ENCODE measurements at regions not wholly inside any gene's neighbourhood (a gene's known extent, or its start where the extent isn't known, plus 50 kb on each side); places are given as distances from the start of the nearest gene placed in this dataset.

DNA sequence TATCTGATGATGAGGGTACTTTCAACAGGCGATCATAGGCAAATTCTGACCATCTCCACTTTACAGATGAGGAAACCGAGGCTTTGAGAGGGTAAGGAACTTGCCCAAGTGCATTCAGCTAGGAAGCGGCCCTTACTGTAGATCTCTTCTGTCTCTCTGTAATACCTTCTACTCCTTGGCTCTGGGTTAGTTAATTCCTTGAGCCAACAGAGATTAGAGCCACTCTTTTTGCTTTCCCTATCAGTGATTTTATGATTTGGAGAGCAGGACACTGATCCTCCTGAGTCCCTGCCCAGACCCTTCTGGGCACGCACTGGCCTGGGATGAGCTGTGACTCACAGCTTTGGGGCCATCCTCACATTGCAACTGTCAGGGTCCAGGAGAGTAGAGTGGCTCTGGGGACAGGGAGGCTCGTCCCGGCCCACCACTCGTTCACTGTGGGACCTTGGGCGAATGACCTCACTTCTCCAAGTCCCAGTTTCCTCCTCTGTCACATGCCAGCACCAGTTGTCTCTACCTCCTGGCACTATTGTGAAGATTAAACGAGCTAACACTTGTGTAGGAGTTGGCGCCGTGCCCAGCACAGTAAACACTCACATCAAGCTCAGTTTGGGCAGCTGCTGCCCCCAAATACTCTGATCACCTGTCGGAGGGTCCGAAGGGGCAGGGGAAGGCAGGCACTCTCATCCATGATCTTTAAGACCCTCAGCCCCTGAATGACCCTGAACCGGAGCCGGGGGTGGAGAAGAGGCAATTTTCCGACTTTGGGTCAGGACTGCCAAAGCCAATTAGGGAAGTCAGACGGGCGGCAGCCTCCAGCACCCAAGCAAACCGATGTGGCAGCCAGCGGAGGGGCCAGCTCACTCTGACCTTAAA is 235.0 kb downstream of the MIAT start:
- DNase-seq (ENCODE audit: low read depth, low spot score) = no peak

DNA sequence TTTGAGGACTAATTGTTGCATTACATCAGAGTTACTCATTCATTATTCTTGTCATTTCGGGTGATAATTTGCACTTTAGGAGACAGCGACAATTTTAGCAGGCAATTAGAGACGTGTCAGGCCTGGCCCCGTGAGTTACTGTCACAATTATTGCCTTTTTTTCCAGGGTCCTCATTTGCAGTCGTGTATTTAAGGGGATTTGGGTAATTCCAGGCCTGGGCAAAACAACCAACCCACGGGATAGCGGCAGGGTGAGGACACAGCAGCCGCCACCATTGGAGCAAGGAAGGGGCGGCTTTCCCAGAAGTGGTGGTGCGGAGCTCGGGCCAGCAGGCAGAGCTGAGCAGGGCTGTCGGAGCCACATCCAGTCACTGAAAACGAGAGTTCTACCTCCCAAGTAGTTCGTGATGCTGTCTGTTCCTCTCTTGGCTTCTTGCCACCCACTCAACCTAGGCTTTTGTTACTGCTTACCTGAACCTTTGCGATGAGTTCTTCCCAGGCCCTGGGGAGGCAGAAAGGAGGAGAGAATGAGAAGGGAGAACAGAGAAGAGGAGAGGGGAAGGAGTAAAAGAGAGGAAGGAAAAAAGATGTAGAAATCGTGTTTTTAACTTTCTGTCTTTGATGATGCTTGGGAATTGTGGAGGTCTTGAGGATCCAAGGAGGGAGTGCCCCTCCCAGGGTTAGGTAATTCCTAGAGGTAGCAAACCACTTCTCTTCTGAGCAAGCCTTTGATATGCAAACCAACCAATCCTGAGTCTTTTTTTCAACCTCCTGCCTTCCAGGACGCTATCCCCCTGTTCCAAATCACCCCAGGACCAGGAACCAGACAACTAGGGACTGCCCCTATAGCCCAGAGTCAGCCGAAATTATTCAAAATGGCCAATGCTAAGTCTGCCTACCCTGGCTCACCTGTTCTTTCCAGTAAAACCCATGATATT is 236.1 kb downstream of the MIAT start:
- peak; percentile 25 for DNase-seq (ENCODE audit: low read depth, low spot score)

DNA sequence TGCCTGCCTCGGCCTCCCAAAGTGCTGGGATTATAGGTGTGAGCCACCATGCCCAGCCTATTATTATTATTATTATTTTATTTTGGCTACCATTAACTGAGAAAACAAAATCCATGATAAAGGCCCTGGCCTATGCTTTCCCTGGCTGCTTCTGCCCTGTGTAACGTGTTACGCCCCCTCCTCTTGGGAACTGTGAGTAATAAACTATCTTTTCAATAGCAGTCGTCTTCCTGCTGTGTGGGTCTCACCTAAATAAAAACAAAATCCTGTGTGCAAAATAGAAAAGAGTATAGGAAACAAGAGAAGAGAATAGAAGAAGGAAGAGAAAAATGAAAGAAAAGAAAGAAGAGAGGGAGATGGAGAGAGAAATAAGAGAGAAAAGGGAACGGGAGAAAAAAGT is 237.0 kb downstream of the MIAT start:
- DNase-seq (ENCODE audit: low read depth, low spot score) = no peak

DNA sequence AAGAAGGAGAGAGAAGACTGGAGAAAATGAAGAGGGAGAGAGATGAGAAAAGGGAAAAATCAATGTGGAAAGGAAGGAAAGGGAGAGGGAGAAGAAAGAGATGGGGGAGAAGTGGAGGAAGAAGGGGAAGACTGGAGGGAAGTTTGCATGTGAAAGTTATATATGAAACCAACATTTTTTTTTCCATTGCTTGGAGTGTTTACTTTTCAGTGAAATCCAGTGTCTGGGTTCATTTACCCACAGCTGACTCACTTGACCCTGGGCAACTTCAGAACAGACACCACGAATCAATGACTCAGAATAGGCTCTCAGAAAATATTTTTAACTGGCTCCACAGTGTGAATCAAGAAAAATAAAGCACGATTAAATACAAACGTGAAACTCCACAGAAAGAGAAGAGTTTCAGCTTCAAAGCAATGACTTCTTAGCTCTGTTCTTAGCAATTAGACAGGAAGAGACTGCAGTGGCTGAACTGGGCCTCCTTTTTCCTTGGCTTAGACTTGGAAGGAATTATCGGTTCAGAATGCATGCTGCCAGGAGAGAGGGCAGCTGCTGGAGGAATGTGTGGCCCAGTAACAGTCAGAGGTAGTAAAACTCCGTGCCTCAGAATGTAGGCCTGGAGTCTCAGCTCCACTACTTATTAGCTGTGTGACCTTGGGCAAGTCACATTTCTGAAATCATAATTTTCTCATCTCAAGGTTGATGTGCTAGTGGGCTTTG is 237.5 kb downstream of the MIAT start:
- DNase-seq (ENCODE audit: low read depth, low spot score) = no peak

DNA sequence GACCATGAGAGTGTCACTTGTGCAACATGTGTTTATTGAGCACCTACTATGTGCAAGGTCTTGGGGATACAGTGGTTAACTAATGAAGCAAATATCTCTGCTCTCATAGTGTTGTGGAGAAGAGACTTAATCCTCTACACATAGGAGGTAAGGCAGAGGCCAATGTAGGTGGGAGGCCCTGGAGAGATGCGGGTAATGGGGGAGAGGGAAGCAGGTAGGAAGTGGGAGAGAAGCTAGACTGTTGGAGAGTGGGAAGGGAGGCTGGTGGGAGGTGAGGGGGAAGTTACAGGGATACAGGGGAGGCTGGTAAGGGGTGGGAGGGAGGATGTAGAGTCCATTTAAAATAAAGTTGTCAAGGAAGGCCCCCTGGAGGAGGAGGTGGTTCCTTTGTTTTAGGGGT is 240.0 kb downstream of the MIAT start:
- DNase-seq (ENCODE audit: low read depth, low spot score) = no peak

DNA sequence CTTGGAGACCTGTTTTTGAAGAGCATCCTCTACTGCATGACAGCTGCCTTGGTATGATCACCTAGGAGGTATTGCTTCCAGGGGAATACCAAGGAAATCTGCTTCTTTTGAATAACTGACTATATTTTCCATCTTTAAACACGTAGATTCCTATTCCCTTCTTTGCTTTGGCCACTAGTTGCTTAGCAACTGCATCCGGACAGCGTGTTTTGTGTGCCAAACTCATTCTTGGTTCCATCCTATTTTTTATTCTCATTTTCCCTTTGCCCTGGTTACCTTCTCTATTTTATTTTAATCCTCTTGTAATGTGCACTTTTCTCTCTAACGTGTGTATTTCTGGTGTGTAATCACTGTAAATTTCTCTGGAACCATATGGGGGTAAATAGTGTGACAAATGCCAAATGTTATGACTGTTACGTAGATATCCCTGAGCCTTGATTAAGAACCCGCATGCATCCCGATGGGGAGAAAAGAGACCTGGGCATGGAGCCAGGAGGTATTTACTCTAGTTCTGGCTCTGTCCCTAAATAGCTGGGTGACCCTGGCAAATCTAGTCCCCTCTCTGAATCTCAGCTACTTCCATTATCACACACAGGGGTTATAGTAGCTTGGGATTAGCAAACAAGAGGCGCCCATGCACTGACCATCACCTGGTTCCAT is 241.7 kb downstream of the MIAT start:
- DNase-seq (ENCODE audit: low read depth, low spot score) = no peak

DNA sequence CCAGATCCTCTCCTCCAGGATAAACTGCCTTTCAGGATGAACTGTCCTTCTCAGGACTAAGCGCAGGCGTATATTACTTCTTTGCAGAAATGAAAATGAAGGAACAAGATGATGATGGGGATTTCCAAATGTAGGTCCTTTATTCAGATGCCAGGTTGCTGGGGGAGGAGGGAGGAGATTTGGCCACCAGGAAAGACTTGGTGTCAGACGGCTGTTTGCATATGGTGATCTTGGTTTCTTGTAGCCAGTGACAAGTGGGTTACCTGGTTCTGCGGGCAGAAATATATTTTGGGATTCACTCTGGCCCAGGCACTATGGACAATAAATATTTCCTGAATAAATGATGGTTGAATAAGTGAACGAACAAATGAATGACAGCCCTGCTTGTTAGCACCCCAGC is 243.4 kb downstream of the MIAT start:
- no peak for DNase-seq (ENCODE audit: low read depth, low spot score)

DNA sequence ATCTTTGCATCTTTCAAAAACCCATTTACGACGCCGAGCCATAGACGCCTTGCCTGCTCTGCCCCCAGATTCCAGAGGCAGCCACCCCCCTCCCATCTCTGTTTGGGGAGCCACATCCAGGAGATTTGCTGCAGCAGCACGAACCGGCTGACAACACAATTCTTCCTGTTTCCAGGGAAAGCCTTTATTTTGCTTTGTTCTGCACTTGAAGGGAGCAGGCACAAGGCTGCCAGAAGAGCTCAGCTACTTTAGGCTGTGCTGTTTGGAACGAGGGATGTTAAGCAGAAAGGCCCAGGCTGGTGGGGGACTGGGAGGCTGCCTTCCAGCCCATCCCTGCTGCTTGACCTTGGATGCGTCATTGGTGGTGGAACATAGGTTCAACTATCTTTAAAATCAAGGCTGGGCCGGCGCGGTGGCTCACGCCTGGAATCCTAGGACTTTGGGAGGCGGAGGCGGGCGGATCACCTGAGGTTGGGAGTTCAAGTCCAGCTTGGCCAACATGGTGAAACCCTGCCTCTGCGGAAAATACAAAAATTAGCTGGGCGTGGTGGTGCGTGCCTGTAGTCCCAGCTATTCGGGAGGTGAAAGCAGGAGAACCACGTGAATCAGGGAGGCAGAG is 243.9 kb downstream of the MIAT start:
- no peak for DNase-seq (ENCODE audit: low read depth, low spot score)

DNA sequence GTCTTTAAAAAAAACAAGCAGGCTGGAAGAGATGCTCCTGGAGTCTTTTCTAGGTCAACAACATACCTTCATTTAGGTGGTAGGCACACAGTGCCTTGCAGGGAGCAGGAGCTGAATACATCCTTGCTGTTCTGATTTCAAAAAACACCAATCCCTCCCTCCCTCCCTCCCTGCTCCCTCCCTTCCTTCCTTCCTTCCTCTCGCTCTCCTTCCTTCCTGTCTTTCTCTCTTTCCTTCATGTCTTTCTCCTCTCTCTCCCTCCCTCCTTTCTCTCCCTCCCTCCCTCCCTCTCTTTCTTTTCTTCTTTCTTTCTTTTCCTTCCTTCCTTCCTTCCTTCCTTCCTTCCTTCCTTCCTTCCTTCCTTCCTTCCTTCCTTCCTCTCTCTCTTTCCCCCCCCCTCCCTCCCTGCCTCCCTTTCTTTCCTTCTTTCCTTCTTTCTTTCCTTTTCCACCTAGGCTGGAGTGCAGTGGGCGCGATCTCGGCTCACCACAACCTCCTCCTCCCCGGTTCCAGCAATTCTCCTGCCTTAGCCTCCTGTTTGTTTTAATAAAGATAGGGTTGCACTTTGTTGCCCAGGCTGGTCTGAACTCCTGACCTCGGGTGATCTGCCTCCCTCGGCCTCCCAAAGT is 245.1 kb downstream of the MIAT start:
- DNase-seq (ENCODE audit: low read depth, low spot score) = no peak

DNA sequence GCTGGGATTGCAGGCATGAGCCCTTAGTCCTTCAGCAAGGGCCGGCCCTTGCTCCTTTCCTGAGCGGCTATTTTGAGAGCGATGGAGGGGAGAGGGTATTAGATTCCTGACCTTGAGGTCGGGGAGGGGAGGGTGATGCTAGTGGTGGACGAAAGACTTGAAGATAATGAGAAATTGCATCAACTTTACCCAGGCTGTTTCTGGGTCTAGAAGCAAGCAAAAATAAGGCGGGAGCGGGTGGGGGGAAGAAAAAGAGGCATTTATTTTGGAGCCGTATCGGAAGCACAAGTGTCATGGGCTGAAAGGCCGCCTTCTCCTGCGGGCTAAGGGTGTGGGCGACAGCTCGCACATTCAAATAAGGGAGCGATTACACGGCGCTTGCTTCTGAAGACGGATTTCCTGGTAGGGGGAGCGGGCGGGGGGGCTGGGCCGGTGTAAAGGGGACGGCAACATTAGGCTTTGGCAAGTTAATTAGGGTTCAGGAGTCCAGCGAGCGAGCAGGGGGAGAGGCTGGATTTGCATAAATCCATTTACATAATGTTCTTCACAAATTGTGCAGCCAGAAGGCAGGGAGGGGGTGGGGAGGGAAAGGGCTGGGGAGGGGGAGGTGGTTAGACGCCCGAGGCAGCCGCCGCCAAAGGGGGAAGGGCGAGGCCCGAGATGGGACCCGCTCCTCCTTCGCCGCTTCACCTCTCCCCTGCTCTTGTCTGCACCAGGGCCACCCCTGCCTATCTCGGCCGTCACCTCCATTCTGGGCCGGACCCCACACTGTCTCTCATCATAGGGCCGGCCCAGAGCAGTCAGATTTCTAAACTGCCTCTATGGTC is 245.9 kb downstream of the MIAT start:
- DNase-seq (ENCODE audit: low read depth, low spot score) = no peak

DNA sequence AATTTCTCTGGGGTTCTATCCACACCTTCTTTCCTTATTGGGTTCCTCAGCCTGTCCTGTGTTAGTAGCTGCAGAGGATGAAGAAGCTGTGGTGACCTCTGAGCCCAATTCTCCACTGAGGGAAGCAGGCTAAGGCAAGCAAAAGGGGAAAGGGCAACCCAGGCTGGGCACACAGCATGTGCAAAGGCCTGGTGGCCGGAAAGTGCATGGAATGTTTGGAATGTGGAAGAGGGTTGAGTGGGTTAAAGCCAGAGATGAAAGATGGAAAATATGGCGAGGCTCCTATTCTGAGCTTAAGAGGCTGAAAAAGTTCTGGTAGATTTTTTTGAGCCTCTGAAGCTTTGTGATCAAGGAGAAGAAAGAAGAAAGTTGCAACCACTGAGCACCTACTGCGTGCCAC is 247.1 kb downstream of the MIAT start:
- DNase-seq (ENCODE audit: low read depth, low spot score) = no peak

DNA sequence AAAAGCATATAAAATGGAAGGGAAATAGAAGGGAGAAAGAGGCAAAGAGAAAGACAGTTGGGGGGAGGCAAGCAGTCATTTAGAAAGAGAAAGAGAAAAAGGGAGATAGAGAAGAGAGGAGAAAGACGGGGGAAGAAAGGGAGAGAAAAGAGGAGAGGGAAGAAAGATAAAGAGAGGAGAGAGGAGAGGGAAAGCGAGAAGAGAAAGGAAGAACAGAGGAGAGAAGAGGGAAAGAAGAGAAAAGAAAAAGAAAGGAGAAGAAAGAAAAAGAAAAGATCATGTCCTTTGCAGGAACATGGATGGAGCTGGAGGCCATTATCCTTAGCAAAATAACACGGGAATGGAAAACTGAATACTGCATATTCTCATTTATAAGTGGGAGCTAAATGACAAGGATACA is 247.7 kb downstream of the MIAT start:
- DNase-seq (ENCODE audit: low read depth, low spot score) = no peak

DNA sequence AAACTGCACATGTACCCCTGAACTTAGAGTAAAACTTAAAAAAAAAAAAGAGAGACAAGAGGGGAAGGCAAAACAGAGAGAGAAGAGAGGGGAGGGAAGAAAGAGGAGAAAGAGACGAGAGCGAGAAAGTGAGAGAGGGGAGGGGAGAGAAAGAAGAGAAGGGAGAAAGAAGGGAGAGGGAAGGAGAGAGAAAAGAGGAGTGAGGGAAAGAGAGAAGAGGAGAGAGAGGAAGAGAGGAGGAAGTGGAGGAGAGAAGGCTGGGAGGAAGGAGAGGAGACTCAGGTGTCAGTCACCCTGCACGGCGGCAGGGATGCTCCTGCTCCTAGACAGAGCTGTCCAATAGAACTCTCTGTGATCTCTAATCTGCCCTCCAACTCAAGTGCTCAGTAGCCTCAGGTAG is 248.3 kb downstream of the MIAT start:
- DNase-seq (ENCODE audit: low read depth, low spot score) = no peak

DNA sequence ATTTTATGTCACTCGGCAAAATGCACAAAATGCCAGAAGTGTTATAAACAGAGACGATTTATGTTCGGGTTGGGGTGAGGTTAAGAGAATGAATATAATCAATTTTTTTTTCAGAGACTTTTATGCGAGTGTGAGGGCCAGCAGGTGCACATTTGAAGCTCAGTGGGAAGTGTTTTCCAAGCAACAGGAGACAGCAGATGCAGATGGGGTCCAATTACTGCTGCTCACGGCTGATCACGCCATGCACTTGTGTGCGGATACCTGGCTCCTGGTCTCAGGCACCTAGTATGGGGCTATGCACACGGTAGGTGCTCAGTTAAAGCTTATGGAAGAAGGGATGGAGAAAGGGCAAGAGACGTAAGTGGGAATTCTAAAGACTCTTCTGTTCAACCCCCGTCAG is 249.1 kb downstream of the MIAT start:
- no peak for DNase-seq (ENCODE audit: low read depth, low spot score)

DNA sequence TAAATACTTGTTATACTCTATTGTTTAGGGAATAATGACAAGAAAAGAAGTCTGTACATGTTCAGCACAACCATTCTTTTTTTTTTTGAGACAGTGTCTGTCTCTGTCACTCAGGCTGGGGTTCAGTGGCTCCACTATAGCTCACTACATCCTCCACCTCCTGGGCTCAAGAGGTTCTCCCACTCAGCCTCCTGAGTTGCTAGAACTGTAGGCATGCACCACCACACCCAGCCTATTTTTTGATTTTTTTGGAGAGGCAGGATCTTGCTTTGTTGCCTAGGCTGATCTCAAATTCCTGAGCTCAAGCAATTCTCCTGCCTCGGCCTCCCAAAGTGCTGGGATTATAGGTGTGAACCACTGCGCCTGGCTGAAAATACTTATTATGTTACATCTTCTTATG is 250.0 kb downstream of the MIAT start:
- no peak for DNase-seq (ENCODE audit: low read depth, low spot score)

DNA sequence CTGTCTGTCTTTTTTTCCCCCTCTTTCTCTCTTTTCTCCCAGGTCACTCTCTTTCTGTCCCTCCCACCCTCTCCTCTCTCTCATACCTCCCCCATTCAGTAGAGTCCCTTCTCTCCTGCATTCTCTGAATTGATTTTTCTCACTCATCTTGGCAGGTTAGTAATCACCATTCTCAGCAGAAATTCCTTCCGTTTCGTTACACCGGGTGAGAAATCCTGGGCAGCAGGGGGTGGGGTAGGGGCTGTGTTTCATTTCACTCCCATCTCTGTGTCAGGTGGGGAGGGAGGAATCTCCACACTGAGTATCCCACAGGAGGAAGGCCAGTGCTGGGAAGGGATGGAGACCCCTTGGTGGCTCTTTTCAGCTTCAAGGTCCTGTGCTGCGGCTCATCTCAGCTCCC is 253.5 kb downstream of the MIAT start:
- no peak for DNase-seq (ENCODE audit: low read depth, low spot score)

DNA sequence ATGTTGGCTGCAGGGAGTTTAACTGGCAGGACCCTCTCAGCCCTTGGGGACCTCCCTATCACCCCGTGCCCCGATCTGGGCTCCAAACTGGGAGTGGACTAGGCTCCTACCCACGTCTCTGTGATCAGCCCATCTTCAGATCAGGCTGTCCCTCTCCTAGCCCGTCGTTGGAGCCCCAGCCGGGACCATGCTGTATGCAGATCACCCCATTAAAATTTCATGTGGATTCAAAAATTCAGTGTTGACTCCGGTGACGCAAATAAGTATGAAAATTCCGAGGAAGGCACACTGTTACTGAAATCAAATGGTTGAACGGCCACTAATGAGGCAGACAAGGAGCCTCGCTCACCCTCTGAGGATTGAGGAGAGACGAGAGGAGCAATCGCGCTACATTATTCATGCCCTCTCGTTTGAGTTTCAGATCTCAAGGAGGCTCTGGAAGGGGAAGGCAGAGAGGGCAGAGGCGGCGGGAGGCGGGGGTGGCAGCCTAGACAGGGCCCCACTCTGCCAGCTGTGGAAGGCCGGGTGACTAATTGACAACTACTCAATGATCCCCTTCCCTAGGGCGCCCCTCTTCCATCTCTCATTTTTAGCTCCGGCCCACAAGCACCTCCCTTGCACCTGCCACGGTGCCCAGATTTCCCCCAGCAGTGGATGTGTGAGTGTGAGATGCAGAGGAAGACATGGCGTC is 255.4 kb downstream of the MIAT start:
- no peak for DNase-seq (ENCODE audit: low read depth, low spot score)

DNA sequence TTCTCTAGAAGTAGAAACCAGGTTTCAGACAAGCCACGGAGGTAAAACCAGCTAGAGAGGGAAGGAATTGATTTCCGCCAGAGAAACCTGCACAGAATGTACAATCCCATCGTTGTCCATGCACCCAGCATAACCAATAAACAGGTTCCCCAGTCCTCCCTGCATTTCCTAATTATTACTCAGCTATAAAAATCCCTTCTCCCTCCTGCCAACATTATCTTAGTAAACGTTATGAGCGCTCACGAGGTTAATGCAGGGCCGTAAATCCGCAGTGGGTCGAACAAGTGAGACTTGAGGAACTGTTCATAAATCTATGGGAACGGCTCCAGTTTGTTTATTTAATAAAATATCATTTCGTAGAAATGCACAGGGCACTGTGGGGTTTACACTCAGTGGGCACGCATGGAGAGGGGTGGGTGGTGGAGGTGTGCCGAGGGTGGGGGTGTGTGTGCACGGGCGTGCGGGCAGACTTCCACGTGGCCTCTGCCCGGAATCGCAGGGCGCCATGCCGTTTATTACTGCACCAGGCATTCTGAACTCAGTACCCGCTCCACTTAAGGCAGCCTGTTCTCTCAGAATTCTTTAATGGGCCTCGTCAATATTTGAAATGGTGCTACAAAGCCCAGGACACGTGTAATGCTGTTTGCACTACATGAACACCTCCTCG is 257.3 kb downstream of the MIAT start:
- DNase-seq (ENCODE audit: low read depth, low spot score) = no peak

DNA sequence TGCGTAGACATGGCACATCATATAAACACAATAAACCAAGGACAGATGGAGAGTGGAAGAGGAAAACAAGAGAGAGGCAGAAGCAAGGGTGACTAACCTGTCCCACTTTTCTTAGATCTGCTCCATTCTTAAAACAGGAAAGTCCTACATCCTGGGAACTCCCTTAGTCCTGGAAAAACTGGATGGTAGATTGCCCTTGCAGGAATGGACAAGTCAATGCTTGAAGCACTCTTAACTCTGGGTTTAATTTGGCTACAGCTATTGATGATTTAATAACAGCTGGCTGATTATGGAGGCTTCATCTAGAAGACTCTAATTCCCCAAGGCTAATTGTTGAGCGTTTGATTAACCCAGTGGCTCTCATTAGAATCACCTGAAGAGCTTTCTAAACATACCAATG is 258.8 kb downstream of the MIAT start:
- no peak for DNase-seq (ENCODE audit: low read depth, low spot score)

Measured in iPS DF 19.7 (cell line).